ENCODE measurements at regions not wholly inside any gene's neighbourhood (a gene's known extent, or its start where the extent isn't known, plus 50 kb on each side); places are given as distances from the start of the nearest gene placed in this dataset.

- TF ChIP-seq CTCF (IDR thresholded peaks at IDR 0.05; ENCODE audit: borderline replicate concordance, extremely low read depth, low read length, poor library complexity, severe bottlenecking) (no peak), EZH2 (IDR thresholded peaks at IDR 0.05; ENCODE audit: borderline replicate concordance, low read depth, low read length, severe bottlenecking) (no peak)
These were observed 516.6 kb upstream of the NXPH2 start for GRCh38 chr2:139296672-139297209.

Measured in DND-41 (cell line).